SJCRH30 (cell line): ENCODE measurements at regions not wholly inside any gene's neighbourhood (a gene's known extent, or its start where the extent isn't known, plus 50 kb on each side); places are given as distances from the start of the nearest gene placed in this dataset.

Experiments
- DNase-seq, 2 experiments: peaks; one replicate each; pipeline ENCODE4 v3.0.0-alpha.2; 2015 to 2020
- H3K27ac ChIP-seq: fragments of 250-450 bp; sonication (Bioruptor Pico); 2 replicates; pipeline ENCODE4 v1.5.1; 2020; ENCODE audit warnings: mild to moderate bottlenecking, moderate library complexity
- H3K27me3 ChIP-seq: fragments of 250-450 bp; sonication (Bioruptor Pico); 2 replicates; pipeline ENCODE4 v1.5.1; 2020; ENCODE audit warnings: mild to moderate bottlenecking, moderate library complexity
- H3K36me3 ChIP-seq: fragments of 250-450 bp; sonication (Bioruptor Pico); 2 replicates; pipeline ENCODE4 v1.5.1; 2020; ENCODE audit warnings: mild to moderate bottlenecking, moderate library complexity
- H3K4me1 ChIP-seq: fragments of 250-450 bp; sonication (Bioruptor Pico); 2 replicates; pipeline ENCODE4 v1.5.1; 2020; ENCODE audit warnings: mild to moderate bottlenecking, moderate library complexity
- H3K4me3 ChIP-seq: fragments of 250-450 bp; sonication (Bioruptor Pico); 2 replicates; pipeline ENCODE4 v1.5.1; 2020; ENCODE audit warnings: mild to moderate bottlenecking, moderate library complexity
- H3K9me3 ChIP-seq: fragments of 250-450 bp; sonication (Bioruptor Pico); replicated peaks from 2 replicates; pipeline ENCODE4 v1.5.1; 2020; ENCODE audit warnings: mild to moderate bottlenecking, moderate library complexity

DNA sequence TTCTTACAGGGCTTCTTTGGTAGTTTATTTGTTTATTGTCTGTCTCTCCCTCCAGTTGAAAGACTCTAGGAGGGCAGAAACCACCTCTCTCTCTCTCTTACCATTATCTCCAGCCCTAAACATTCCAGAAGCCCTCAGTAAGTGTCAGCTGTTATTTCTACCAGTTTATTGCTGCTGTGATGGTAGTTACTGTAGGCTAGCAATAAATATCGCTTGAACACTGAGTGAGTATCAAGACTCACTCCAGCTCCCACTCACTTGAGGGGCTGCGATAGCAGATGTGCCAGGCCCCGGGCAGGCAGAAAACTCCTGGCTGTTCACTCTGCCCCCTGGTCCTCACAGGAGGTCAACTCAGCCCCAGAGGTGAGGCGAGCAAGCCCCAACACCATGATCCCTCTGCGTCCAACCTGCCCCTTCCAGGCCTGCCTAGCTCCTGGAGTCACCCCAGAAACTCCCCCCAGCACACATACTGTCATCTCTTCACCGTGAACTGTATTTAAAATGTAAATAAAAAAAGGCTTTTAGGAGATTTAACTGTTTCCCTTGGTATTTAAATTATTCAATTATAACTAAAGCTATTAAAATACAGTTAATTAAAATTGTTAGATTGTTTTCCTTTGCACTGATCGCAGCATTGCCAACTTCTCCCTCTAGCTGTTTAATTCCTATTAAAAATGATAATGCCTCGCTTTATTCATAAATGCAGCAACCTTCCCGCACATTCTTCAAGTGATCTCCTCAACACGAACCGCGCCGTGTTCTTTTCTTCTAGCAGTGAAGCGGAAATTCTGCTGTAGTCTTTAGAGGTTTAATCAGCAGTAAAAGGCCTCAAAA lies 321.1 kb upstream of the ZMIZ1 start:
- H3K4me3 ChIP-seq = no peak overlapping the region
- H3K9me3 ChIP-seq = no peaks in the 10 kb centered on the region
- no peak overlapping the region for H3K27ac ChIP-seq
- H3K4me1 ChIP-seq = peaks cover 5% of the 10 kb centered on the region; the same call in 1 of the 2 replicates
- H3K27me3 ChIP-seq = no peaks in the 10 kb centered on the region
- DNase-seq = no peak
- H3K36me3 ChIP-seq = no peaks in the 10 kb centered on the region

GRCh38 chr10:78748235-78748533 lies 320.6 kb upstream of the ZMIZ1 start:
- no peaks in the 10 kb centered on the region; the same call in 1 of the 2 replicates for H3K4me1 ChIP-seq
- no peaks in the 10 kb centered on the region for H3K36me3 ChIP-seq
- no peak overlapping the region for H3K27ac ChIP-seq
- no peaks in the 10 kb centered on the region for H3K27me3 ChIP-seq
- no peak for DNase-seq
- no peak overlapping the region for H3K4me3 ChIP-seq
- no peaks in the 10 kb centered on the region for H3K9me3 ChIP-seq

- no peak for DNase-seq
These were observed 319.6 kb upstream of the ZMIZ1 start for GRCh38 chr10:78749200-78749599.

DNA sequence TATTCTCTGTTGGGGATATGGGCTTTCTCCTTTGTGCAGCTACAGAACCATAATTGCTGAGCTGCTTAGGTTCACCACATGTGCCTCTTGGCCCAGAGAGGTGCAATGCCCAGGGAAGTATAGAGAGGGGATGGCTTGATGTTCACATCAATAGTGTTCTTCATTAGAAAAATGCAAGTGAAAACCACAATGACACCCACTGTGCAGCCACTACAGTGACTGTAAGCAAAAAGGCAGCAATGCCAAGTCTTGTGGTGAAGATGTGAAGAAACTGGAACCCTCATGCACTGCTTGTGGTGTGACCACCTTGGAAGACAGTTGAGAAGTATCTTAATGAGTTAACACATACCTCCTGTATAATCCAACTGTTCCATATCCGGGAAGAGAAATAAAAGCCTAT lies 318.9 kb upstream of the ZMIZ1 start:
- no peaks in the 10 kb centered on the region for H3K27me3 ChIP-seq
- DNase-seq = no peak
- H3K4me1 ChIP-seq = peaks cover 5% of the 10 kb centered on the region
- no peaks in the 10 kb centered on the region for H3K36me3 ChIP-seq
- H3K27ac ChIP-seq = no peak overlapping the region
- H3K9me3 ChIP-seq = no peaks in the 10 kb centered on the region
- no peak overlapping the region for H3K4me3 ChIP-seq

More at GRCh38 chr10:78749200-78749599, 319.6 kb upstream of the ZMIZ1 start:
- H3K4me1 ChIP-seq = no peaks in the 10 kb centered on the region
- no peak overlapping the region for H3K4me3 ChIP-seq
- H3K27me3 ChIP-seq = no peaks in the 10 kb centered on the region
- H3K9me3 ChIP-seq = no peaks in the 10 kb centered on the region
- H3K36me3 ChIP-seq = no peaks in the 10 kb centered on the region
- no peak overlapping the region for H3K27ac ChIP-seq

DNA sequence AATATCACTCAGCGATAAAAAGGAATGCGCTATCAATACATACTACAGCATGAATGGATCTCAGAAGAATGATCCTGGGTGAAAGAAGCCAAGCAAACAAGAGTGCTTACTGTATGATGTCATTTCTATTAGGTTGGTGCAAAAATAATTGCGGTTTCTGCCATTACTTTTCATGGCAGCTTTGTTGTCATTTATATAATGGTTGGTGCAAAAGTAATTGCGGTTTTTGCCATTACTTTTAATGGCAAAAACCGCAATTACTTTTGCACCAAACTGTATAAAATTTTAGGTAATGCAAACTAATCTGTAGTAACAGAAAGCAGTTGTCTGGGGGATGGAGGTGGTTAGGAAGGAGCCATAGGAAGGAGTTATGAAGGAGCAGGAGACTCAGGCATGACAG lies 318.3 kb upstream of the ZMIZ1 start:
- Histone ChIP-seq H3K27ac (no peak overlapping the region), H3K4me1 (peaks cover 8% of the 10 kb centered on the region), H3K36me3 (no peaks in the 10 kb centered on the region), H3K4me3 (no peak overlapping the region), H3K9me3 (no peaks in the 10 kb centered on the region), H3K27me3 (no peaks in the 10 kb centered on the region)
- DNase-seq = no peak

GRCh38 chr10:78751716-78752115 lies 317.1 kb upstream of the ZMIZ1 start:
- Histone ChIP-seq H3K36me3 (no peaks in the 10 kb centered on the region), H3K27me3 (no peaks in the 10 kb centered on the region), H3K27ac (no peak overlapping the region), H3K9me3 (no peaks in the 10 kb centered on the region), H3K4me1 (peaks cover 21% of the 10 kb centered on the region), H3K4me3 (no peak overlapping the region)
- no peak for DNase-seq

DNA sequence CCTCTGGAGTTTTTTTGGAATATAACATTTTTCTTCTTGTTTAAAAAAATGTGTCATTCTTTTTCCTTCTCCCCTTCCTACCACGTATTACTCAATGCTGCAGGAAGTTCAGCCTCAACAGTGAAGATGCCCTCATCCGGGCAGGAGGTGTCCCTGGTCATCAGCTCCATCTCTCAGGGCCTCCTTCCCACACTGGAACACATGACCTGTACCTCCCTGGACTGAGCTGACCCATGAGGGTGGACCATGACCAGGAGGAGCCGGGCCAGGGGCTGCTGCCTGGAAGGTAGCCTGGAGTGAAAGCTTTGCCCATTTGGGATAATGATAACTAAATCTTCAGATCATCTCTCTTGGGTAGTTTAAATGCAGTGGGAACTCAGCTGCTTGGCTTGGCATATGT lies 316.5 kb upstream of the ZMIZ1 start:
- H3K27ac ChIP-seq = no peak overlapping the region
- DNase-seq = no peak
- H3K9me3 ChIP-seq = no peaks in the 10 kb centered on the region
- peaks cover 26% of the 10 kb centered on the region for H3K4me1 ChIP-seq
- no peaks in the 10 kb centered on the region for H3K36me3 ChIP-seq
- no peak overlapping the region for H3K4me3 ChIP-seq
- no peaks in the 10 kb centered on the region for H3K27me3 ChIP-seq

- H3K9me3 ChIP-seq = no peaks in the 10 kb centered on the region
These were observed 316.1 kb upstream of the ZMIZ1 start for GRCh38 chr10:78752708-78753107.

GRCh38 chr10:78754269-78755062 lies 314.3 kb upstream of the ZMIZ1 start:
- H3K27me3 ChIP-seq = no peaks in the 10 kb centered on the region
- peak overlapping the region; percentile 54; the same call in 1 of the 2 replicates for H3K27ac ChIP-seq
- peaks cover 27% of the 10 kb centered on the region for H3K4me1 ChIP-seq
- no peaks in the 10 kb centered on the region for H3K9me3 ChIP-seq
- no peaks in the 10 kb centered on the region for H3K36me3 ChIP-seq
- H3K4me3 ChIP-seq = no peak overlapping the region
- DNase-seq = peak; percentile 30 to 47

More at GRCh38 chr10:78752708-78753107, 316.1 kb upstream of the ZMIZ1 start:
- peaks cover 27% of the 10 kb centered on the region for H3K4me1 ChIP-seq
- no peak overlapping the region for H3K4me3 ChIP-seq
- H3K36me3 ChIP-seq = no peaks in the 10 kb centered on the region
- no peaks in the 10 kb centered on the region for H3K27me3 ChIP-seq
- no peak overlapping the region for H3K27ac ChIP-seq
- DNase-seq = no peak

DNA sequence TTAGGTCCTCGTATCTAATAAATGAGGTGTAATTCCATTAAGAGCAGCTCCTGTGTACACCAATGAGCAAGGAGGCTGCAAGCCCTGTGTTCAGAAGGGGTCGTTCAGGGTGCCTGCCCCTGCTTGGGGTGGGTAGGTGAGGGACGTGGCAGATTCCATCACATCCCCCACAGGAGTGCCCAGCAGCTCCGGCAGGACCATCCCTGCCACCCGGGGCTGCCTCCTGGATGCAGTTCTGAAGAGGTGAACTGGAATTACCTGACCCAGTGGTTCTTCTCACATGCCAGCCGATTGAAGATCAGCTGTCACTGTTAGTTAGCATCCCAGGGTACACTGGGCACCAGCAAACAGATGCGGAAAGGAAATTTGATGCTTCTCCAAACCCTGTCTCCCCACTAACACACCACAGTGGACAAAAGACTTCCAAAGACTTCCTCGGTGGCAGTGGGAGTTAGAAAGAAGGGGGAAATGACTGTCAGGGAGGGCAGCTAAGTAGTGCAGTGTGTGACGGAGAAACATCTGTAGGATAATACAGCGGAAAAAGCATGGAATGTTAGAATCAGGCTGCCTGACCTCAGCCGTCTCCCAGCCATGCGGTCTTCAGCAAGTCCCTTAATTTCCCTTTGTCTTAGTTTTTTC lies 313.6 kb upstream of the ZMIZ1 start:
- Histone ChIP-seq H3K27ac (peak overlapping the region; percentile 54), H3K27me3 (no peaks in the 10 kb centered on the region), H3K4me3 (no peak overlapping the region), H3K4me1 (peaks cover 27% of the 10 kb centered on the region), H3K9me3 (no peaks in the 10 kb centered on the region), H3K36me3 (no peaks in the 10 kb centered on the region)
- peak; percentile 58 to 86 for DNase-seq

DNA sequence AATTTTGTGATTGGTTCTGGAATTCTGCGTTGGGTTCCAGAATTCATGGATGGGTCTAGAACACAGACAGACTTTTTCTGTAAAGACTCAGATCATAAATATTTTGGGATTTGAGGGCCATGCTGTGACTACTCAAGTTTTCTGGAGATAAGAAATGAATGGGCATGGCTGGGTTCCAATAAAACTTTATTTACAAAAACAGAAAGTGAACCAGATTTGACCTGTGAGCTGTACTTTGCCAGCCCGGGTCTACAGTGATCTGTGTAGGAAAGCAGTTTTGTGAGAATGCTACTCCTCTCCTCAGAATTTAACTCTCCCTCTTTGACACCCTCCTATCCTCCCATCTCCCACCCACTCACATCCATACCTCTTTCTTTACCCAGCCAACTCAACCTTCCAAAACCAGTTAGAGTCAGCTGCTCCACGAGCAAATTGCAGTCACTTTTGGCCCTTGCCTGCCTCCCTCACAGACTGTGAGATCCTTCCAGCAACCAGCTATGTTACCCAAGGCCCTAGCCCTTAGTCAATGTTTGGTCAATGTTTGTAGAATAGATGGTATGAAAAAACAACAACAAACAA lies 312.8 kb upstream of the ZMIZ1 start:
- no peak for DNase-seq
- peaks cover 27% of the 10 kb centered on the region for H3K4me1 ChIP-seq
- H3K4me3 ChIP-seq = no peak overlapping the region
- peak overlapping the region; percentile 54 for H3K27ac ChIP-seq
- H3K27me3 ChIP-seq = no peaks in the 10 kb centered on the region
- H3K36me3 ChIP-seq = no peaks in the 10 kb centered on the region
- H3K9me3 ChIP-seq = no peaks in the 10 kb centered on the region

DNA sequence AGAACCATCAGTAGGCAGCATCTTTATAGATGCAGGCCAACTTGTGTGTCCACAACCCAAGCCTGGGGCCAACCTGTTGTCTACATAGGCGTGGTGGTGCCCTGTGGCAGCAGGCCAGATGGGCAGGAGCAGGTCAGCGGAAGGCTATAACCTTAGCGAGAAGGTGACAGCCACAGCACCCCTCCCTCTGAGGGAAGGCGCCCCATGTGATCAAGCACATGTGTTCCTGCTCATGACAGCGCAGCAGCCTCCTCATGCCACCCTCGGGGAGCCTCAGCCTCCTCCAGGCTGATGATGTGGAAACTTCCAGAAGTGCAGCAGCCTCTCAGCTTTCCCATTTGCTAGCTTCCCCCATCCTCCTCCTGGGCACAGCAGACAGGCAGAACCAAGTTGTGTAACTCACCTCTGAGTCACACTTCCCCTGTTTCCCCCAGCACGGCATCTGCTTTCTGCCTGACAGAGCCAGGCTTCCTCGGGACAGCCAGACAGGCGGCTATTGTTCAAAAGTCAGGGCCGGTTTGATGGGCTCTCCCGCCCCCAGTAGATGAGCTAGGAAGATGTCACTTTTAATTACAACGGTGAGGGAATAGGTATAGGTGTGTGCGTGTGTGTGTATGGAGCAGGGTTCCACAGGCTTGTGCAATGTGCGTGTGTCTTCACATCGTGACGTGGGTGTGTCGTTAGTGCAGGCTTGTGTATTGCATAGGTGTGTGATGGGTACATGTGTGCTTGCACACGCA lies 312.0 kb upstream of the ZMIZ1 start:
- H3K36me3 ChIP-seq = no peaks in the 10 kb centered on the region
- H3K27me3 ChIP-seq = no peaks in the 10 kb centered on the region
- no peaks in the 10 kb centered on the region for H3K9me3 ChIP-seq
- peak; percentile 63 to 70 for DNase-seq
- H3K4me1 ChIP-seq = peaks cover 27% of the 10 kb centered on the region
- H3K27ac ChIP-seq = no peak overlapping the region
- H3K4me3 ChIP-seq = no peak overlapping the region

- Histone ChIP-seq H3K27me3 (no peaks in the 10 kb centered on the region), H3K4me3 (no peak overlapping the region), H3K27ac (no peak overlapping the region), H3K36me3 (no peaks in the 10 kb centered on the region), H3K9me3 (no peaks in the 10 kb centered on the region), H3K4me1 (peaks cover 27% of the 10 kb centered on the region)
- DNase-seq = no peak
These were observed 311.3 kb upstream of the ZMIZ1 start for GRCh38 chr10:78757344-78757925.

- Histone ChIP-seq H3K9me3 (no peaks in the 10 kb centered on the region), H3K27me3 (no peaks in the 10 kb centered on the region), H3K4me1 (peaks cover 28% of the 10 kb centered on the region), H3K36me3 (no peaks in the 10 kb centered on the region), H3K4me3 (no peak overlapping the region), H3K27ac (no peak overlapping the region)
- DNase-seq = no peak
These were observed 310.6 kb upstream of the ZMIZ1 start for GRCh38 chr10:78758176-78758575.
